CD4-positive, alpha-beta T cell treated with Interleukin-1 beta for 1 hour (primary cell): ENCODE measurements at regions not wholly inside any gene's neighbourhood (a gene's known extent, or its start where the extent isn't known, plus 50 kb on each side); places are given as distances from the start of the nearest gene placed in this dataset.

Source experiments
- DNase-seq, 2 donors: peaks; one replicate each; pipeline ENCODE4 v3.0.0-alpha.2; 2020 to 2022

GRCh38 chr1:206415942-206416341 is 54.3 kb upstream of the IKBKE start:
- no peak for DNase-seq

GRCh38 chr1:206417774-206418614 is 52.3 kb upstream of the IKBKE start:
- no peak for DNase-seq

- DNase-seq, result no peak
Observed at GRCh38 chr1:206419250-206419649, 51.0 kb upstream of the IKBKE start.

- no peak for DNase-seq
Observed at GRCh38 chr1:206419783-206420182, 50.5 kb upstream of the IKBKE start.

GRCh38 chr1:206420471-206420870 is 49.8 kb upstream of the IKBKE start:
- no peak for DNase-seq
